Nephron (organoid): ENCODE measurements at regions not wholly inside any gene's neighbourhood (a gene's known extent, or its start where the extent isn't known, plus 50 kb on each side); places are given as distances from the start of the nearest gene placed in this dataset.

Experiments used
- H3K27ac Mint-ChIP-seq, 3 experiments: 2 replicates each; pipeline ENCODE4 v1.8.0; 2020; ENCODE audit warnings: mixed read lengths in 3 of 3, mild to moderate bottlenecking in 2 of 3, moderate library complexity in 1 of 3
- H3K27me3 Mint-ChIP-seq: 2 replicates; pipeline ENCODE4 v1.8.0; 2021; ENCODE audit warnings: low read depth, mild to moderate bottlenecking, moderate library complexity, mixed read lengths
- H3K36me3 Mint-ChIP-seq: 2 replicates; pipeline ENCODE4 v1.8.0; 2020; ENCODE audit warnings: low read depth, mixed read lengths
- H3K4me1 Mint-ChIP-seq: 2 replicates; pipeline ENCODE4 v1.8.0; 2020; ENCODE audit warnings: mixed read lengths
- H3K4me3 Mint-ChIP-seq, 3 experiments: 2 replicates each; pipeline ENCODE4 v1.8.0; 2020; ENCODE audit warnings: mild to moderate bottlenecking in 3 of 3, mixed read lengths in 3 of 3, moderate library complexity in 2 of 3
- H3K9me3 Mint-ChIP-seq: 2 replicates; pipeline ENCODE4 v1.8.0; 2020; ENCODE audit warnings: mixed read lengths
- CTCF ChIP-seq, 3 experiments: fragments of 200-600 bp; sonication (generic); IDR thresholded peaks; one replicate each; pipeline ENCODE4 v1.5.0; 2021; ENCODE audit warnings: antibody characterized with exemption in 3 of 3; ENCODE audit not compliant: unreplicated experiment in 3 of 3

GRCh38 chr6:167567142-167568033, 242.5 kb downstream of the TTLL2 start:
- Mint-ChIP-seq H3K4me1 (peaks cover 52% of the 10 kb centered on the region), H3K27me3 (peaks cover 29% of the 10 kb centered on the region)

GRCh38 chr6:167568407-167569024, 243.6 kb downstream of the TTLL2 start:
- no peaks in the 10 kb centered on the region for H3K9me3 Mint-ChIP-seq
- H3K36me3 Mint-ChIP-seq: no peaks in the 10 kb centered on the region
- no peak overlapping the region for H3K4me3 Mint-ChIP-seq
- TF ChIP-seq CTCF (IDR thresholded peaks at IDR 0.05; ENCODE audit: unreplicated experiment in 3 of 3): no peak
- peaks cover 27% of the 10 kb centered on the region for H3K27me3 Mint-ChIP-seq
- peaks cover 63% of the 10 kb centered on the region for H3K4me1 Mint-ChIP-seq
- H3K27ac Mint-ChIP-seq: peak overlapping the region in 2 of 3 experiments; percentile 22 to 95

More at GRCh38 chr6:167567142-167568033, 242.5 kb downstream of the TTLL2 start:
- H3K27ac Mint-ChIP-seq: peak overlapping the region; percentile 41 to 95 (median 91)
- no peaks in the 10 kb centered on the region for H3K36me3 Mint-ChIP-seq
- H3K4me3 Mint-ChIP-seq: no peak overlapping the region
- no peaks in the 10 kb centered on the region for H3K9me3 Mint-ChIP-seq
- no peak for TF ChIP-seq CTCF (IDR thresholded peaks at IDR 0.05; ENCODE audit: unreplicated experiment in 3 of 3)

GRCh38 chr6:167569041-167569805, 244.3 kb downstream of the TTLL2 start:
- H3K27ac Mint-ChIP-seq: peak overlapping the region; percentile 48 to 97 (median 93)
- no peaks in the 10 kb centered on the region for H3K9me3 Mint-ChIP-seq
- H3K4me1 Mint-ChIP-seq: peaks cover 68% of the 10 kb centered on the region
- H3K27me3 Mint-ChIP-seq: peaks cover 21% of the 10 kb centered on the region
- no peaks in the 10 kb centered on the region for H3K36me3 Mint-ChIP-seq
- H3K4me3 Mint-ChIP-seq: no peak overlapping the region
- TF ChIP-seq CTCF (IDR thresholded peaks at IDR 0.05; ENCODE audit: unreplicated experiment in 3 of 3): no peak

GRCh38 chr6:167569879-167570278, 245.0 kb downstream of the TTLL2 start:
- Mint-ChIP-seq H3K27ac (peak overlapping the region; percentile 48 to 97 (median 93)), H3K27me3 (peaks cover 17% of the 10 kb centered on the region), H3K4me3 (no peak overlapping the region), H3K36me3 (no peaks in the 10 kb centered on the region), H3K4me1 (peaks cover 70% of the 10 kb centered on the region), H3K9me3 (no peaks in the 10 kb centered on the region)
- TF ChIP-seq CTCF (IDR thresholded peaks at IDR 0.05; ENCODE audit: unreplicated experiment in 3 of 3): no peak

GRCh38 chr6:167570460-167571400, 245.8 kb downstream of the TTLL2 start:
- Mint-ChIP-seq H3K4me3 (no peak overlapping the region), H3K27ac (peak overlapping the region; percentile 57 to 97 (median 93)), H3K9me3 (no peaks in the 10 kb centered on the region), H3K36me3 (no peaks in the 10 kb centered on the region), H3K4me1 (peaks cover 66% of the 10 kb centered on the region), H3K27me3 (peaks cover 19% of the 10 kb centered on the region)
- no peak for TF ChIP-seq CTCF (IDR thresholded peaks at IDR 0.05; ENCODE audit: unreplicated experiment in 3 of 3)
